ENCODE measurements at regions not wholly inside any gene's neighbourhood (a gene's known extent, or its start where the extent isn't known, plus 50 kb on each side); places are given as distances from the start of the nearest gene placed in this dataset.

DNA sequence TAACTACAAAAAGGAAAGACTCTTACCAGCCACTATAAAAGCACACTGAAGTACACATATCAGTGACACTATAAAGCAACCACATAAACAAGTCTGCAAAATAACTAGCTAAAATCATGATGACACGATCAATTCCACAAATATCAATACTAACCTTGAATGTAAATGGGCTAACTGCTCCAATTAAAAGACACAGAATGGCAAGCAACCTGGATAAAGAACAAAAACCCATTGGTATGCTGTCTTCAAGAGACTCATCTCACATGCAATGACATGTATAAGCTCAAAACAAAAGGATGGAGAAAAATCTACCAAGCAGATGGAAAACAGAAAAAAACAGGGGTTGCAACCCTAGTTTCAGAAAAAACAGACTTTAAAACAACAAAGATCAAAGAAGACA, 59.7 kb upstream of the LYPLAL1 start:
- no peak for DNase-seq

DNA sequence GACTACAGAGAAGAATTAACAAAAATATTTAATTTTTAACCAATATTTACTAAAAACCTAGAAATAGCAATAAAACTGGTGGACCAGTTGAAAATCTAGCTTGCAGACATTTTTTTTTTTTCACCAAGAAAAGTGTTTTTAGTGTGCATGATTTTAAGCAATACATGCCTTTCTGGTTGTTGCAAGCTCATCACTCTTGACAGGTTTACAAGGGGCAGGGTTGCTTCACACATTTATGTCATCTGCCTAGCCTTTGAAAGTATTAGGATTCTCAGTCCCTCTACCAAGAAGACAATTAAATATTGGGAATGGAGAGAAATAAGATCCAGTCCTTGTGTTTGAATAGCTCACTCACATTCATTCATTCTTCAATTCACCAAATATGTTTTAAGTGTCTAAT, 53.8 kb upstream of the LYPLAL1 start:
- DNase-seq: peak; percentile 32

DNA sequence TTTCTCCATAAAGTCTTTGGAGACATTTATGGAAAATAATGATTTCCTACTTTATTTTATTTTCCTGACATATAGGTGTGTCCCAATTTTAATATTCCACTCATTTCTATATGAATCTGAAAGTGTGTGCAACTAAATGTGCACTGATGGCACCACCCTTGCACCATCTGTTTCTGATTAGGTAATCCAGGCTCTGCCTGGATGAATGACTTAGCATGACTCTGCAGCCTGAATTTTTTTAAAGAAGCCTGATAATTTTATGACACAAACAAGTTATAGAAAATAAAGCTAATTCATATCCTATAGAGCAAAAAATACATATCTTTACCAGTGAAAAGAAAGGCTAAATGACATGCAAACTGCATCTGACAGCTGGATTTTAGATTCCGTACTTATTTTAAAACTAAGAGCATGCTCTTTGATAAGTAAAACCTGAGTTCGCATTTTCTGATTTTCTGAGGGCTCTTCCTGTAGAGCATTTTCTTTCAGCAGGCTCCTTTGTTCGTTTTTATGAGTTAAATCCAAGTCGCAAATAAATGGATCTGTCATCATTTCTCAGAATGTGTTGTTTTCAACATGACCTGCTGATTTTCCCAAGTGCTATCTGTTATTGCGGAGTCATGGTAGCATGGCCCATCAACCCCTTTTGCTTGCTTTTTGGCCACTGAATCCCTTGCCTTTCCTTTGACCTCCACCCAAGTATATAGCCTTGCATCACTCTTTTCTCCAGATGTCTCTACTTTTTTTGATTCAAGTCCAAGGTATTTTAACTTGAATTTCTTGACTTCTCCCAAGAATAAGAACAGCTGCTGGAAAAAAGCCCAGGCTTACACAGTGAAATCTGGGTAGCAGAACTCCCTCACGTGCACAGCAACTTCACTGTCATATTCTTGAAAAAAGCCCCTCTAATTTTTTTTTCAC, 52.8 kb upstream of the LYPLAL1 start:
- DNase-seq: peak; percentile 91

DNA sequence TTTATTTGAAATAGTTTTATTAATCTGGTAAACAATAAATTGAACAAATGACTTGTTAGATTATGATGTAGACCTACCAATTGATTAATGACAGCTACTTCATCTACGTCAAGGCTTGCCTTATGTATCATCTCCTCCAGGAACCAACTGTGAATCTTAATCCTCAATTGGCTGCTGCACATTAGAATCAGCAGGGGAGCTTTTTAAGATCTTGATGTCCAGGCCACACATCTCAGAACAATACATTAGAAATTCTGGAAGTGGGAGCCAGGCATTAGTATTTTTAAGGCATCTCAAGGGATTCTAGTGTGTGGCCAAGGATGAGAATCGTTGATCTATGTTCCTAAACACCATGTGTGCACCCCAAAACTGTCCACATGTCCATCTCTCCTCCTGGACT, 52.0 kb upstream of the LYPLAL1 start:
- peak; percentile 35 for DNase-seq

DNA sequence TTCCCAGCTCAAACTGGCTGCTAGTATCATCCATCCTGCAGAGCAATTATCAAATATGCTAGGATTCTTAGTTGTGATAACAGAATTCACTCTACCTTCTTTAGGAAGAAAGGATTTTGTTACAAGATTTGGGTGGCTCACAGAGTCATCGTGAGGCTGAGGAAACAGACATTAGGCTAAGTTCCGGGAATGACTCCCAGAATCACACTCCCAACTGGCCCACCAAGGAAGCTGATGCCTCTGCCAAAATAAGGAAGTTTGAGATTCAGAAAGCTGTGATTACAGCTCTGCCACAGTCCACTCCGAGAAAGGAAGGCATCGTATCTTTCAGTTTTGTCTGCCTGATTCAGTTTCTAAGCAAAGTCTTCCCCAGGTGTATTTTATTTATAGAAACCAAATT, 50.6 kb upstream of the LYPLAL1 start:
- peak; percentile 7 for DNase-seq

Data from fibroblast of skin of right quadriceps (primary cell).